ENCODE measurements at regions not wholly inside any gene's neighbourhood (a gene's known extent, or its start where the extent isn't known, plus 50 kb on each side); places are given as distances from the start of the nearest gene placed in this dataset.

GRCh38 chr11:127711748-127712147 is 711.2 kb upstream of the KIRREL3 start:
- DNase-seq (ENCODE audit: low read depth) = no peak

- no peak for DNase-seq (ENCODE audit: low read depth)
These were observed 710.3 kb upstream of the KIRREL3 start for GRCh38 chr11:127710831-127711230.

- no peak for DNase-seq (ENCODE audit: low read depth)
These were observed 709.4 kb upstream of the KIRREL3 start for GRCh38 chr11:127709960-127710359.

- no peak for DNase-seq (ENCODE audit: low read depth)
These were observed 693.1 kb upstream of the KIRREL3 start for GRCh38 chr11:127693686-127694085.

- no peak for DNase-seq (ENCODE audit: low read depth)
These were observed 682.8 kb upstream of the KIRREL3 start for GRCh38 chr11:127683321-127683720.

GRCh38 chr11:127679816-127680545 is 679.4 kb upstream of the KIRREL3 start:
- DNase-seq (ENCODE audit: low read depth) = no peak

- DNase-seq (ENCODE audit: low read depth) = no peak
These were observed 678.1 kb upstream of the KIRREL3 start for GRCh38 chr11:127678631-127679030.

- no peak for DNase-seq (ENCODE audit: low read depth)
These were observed 677.3 kb upstream of the KIRREL3 start for GRCh38 chr11:127677660-127678425.

GRCh38 chr11:127675581-127675980 is 675.0 kb upstream of the KIRREL3 start:
- DNase-seq (ENCODE audit: low read depth) = no peak

- no peak for DNase-seq (ENCODE audit: low read depth)
These were observed 674.2 kb upstream of the KIRREL3 start for GRCh38 chr11:127674754-127675153.

- no peak for DNase-seq (ENCODE audit: low read depth)
These were observed 670.0 kb upstream of the KIRREL3 start for GRCh38 chr11:127670374-127671119.

- DNase-seq (ENCODE audit: low read depth) = no peak
These were observed 655.7 kb upstream of the KIRREL3 start for GRCh38 chr11:127656116-127656836.

- DNase-seq (ENCODE audit: low read depth) = no peak
These were observed 652.5 kb upstream of the KIRREL3 start for GRCh38 chr11:127653076-127653475.

GRCh38 chr11:127651888-127652221 is 651.3 kb upstream of the KIRREL3 start:
- no peak for DNase-seq (ENCODE audit: low read depth)

GRCh38 chr11:127651175-127651887 is 650.8 kb upstream of the KIRREL3 start:
- no peak for DNase-seq (ENCODE audit: low read depth)

- no peak for DNase-seq (ENCODE audit: low read depth)
These were observed 649.4 kb upstream of the KIRREL3 start for GRCh38 chr11:127649958-127650357.

GRCh38 chr11:127649071-127649470 is 648.5 kb upstream of the KIRREL3 start:
- no peak for DNase-seq (ENCODE audit: low read depth)

GRCh38 chr11:127648583-127648982 is 648.0 kb upstream of the KIRREL3 start:
- no peak for DNase-seq (ENCODE audit: low read depth)

- no peak for DNase-seq (ENCODE audit: low read depth)
These were observed 643.8 kb upstream of the KIRREL3 start for GRCh38 chr11:127644366-127644765.

GRCh38 chr11:127643268-127644058 is 642.9 kb upstream of the KIRREL3 start:
- DNase-seq (ENCODE audit: low read depth) = no peak

Data from stimulated activated CD8-positive, alpha-beta memory T cell treated with anti-CD3 and anti-CD28 coated beads, Interleukin-7, amount 100 ng/mL, for 24 hours (primary cell).